Gastrocnemius medialis (tissue), 4 donors: ENCODE measurements at regions not wholly inside any gene's neighbourhood (a gene's known extent, or its start where the extent isn't known, plus 50 kb on each side); places are given as distances from the start of the nearest gene placed in this dataset.

ENCODE experiments used
- ATAC-seq, 2 donors: fragments of 150-250 bp; one replicate each; pipeline ENCODE4 v1.9.1; 2016
- DNase-seq, 2 donors: peaks; one replicate each; pipeline ENCODE4 v3.0.0-alpha.2; 2019
- H3K27ac ChIP-seq, 4 donors: fragments of 200-600 bp; sonication (generic); 1 replicate in 1 of 4; 2 replicates in 3 of 4; pipeline ENCODE4 v1.5.1; 2016 to 2018; ENCODE audit warnings: mild to moderate bottlenecking in 2 of 4, moderate library complexity in 1 of 4
- H3K27me3 ChIP-seq, 3 donors: fragments of 200-600 bp; sonication (generic) in 2 of 3; 1 replicate in 1 of 3; 2 replicates in 2 of 3; pipeline versions ENCODE4 v1.5.1 to v1.6.0; 2016 to 2019; ENCODE audit warnings: mild to moderate bottlenecking in 1 of 3, moderate library complexity in 1 of 3
- H3K36me3 ChIP-seq, 2 donors: fragments of 200-600 bp; sonication (generic) in 1 of 2; one replicate each; pipeline ENCODE4 v1.5.1; 2017 to 2018
- H3K4me1 ChIP-seq, 2 donors: fragments of 200-600 bp; sonication (generic) in 1 of 2; one replicate each; pipeline ENCODE4 v1.5.1; 2016 to 2017; ENCODE audit warnings: mild to moderate bottlenecking in 2 of 2
- H3K4me3 ChIP-seq, 4 donors: fragments of 200-600 bp; sonication (generic) in 3 of 4; 1 replicate in 1 of 4; 2 replicates in 3 of 4; pipeline ENCODE4 v1.5.1; 2016 to 2019; ENCODE audit warnings: mild to moderate bottlenecking in 2 of 4
- H3K9me3 ChIP-seq, 3 donors: fragments of 200-600 bp; sonication (generic) in 2 of 3; 1 replicate in 1 of 3; 2 replicates in 2 of 3; pipeline ENCODE4 v1.5.1; 2016 to 2019
- POLR2A ChIP-seq, 2 donors: fragments of 450-650 bp; IDR thresholded peaks; one replicate each; pipeline ENCODE4 v1.6.1; 2017; ENCODE audit warnings: antibody characterized with exemption in 2 of 2, mild to moderate bottlenecking in 2 of 2, moderate library complexity in 2 of 2
- in situ Hi-C, 4 donors: fragments of 200-750 bp; cut with MboI; loops; one replicate each; pipeline versions ENCODE4 v1.15.0 to v1.8.0; 2017; ENCODE audit warnings: low sequenced_read_pairs in 4 of 4
- intact Hi-C: fragments of 100-400 bp; cut with DNase I; formaldehyde crosslinking; loops from one replicate; pipeline ENCODE4 v1.15.1; 2023; ENCODE audit warnings: low total_unique reads
- TF ChIP-seq, protein P1 (sequence below), 5 experiments: fragments of 450-650 bp in 3 of 5; fragments of 200-600 bp in 2 of 5; sonication (generic) in 2 of 5; IDR thresholded peaks in 4 of 5; conservative IDR thresholded peaks in 1 of 5; 1 replicate in 4 of 5; 2 replicates in 1 of 5; pipeline ENCODE4 v1.5.1; 2016 to 2019; ENCODE audit warnings: antibody characterized with exemption in 5 of 5, mild to moderate bottlenecking in 3 of 5, moderate library complexity in 3 of 5

DNA sequence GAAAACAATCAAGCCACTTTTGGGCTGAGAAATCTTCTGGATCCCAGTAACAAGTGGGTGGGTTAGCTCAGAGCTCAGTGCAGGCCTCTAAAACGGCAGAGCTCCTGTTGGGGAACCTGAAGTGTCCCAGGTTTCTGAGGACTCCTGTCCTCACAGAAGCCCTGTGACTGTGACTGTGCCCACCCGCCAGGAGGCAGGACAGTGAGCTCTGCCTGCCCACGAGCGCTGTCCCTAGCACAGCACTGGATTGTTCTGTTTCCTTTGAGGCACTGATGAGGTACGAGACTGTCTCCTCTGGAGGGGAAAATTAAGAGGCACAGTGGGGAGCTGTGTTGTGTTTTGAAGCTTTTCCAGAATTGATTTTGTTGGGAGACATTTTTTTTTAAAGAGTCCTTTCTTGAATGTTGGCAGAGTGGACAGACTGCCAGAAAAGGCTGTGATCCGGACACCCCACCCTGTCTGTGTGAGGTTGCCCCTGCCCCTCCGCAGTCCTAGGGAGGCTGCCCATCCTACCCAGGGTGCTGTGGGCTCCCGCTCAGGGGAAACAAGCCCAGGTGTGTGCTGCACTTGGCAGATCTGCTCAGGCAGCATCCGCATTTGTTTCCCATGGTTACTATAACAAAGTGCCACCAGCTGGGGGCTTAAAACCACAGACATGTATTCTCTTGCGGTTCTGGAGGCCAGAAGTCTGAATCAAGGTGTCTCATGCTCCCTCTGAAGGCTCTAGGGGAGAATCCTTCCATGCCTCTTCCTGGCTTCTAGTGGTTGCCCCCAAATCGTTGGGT is 66.6 kb upstream of the LARS2 start:
- H3K4me3 ChIP-seq, result no peak overlapping the region
- in situ Hi-C loops, result no loop called here
- H3K27me3 ChIP-seq, result no peaks in the 10 kb centered on the region
- DNase-seq (no peak), ATAC-seq (no peak)
- no peaks in the 10 kb centered on the region for H3K9me3 ChIP-seq
- H3K36me3 ChIP-seq, result no peaks in the 10 kb centered on the region
- H3K4me1 ChIP-seq, result no peaks in the 10 kb centered on the region
- intact Hi-C loops, result no loop called here
- TF ChIP-seq, protein P1, sequence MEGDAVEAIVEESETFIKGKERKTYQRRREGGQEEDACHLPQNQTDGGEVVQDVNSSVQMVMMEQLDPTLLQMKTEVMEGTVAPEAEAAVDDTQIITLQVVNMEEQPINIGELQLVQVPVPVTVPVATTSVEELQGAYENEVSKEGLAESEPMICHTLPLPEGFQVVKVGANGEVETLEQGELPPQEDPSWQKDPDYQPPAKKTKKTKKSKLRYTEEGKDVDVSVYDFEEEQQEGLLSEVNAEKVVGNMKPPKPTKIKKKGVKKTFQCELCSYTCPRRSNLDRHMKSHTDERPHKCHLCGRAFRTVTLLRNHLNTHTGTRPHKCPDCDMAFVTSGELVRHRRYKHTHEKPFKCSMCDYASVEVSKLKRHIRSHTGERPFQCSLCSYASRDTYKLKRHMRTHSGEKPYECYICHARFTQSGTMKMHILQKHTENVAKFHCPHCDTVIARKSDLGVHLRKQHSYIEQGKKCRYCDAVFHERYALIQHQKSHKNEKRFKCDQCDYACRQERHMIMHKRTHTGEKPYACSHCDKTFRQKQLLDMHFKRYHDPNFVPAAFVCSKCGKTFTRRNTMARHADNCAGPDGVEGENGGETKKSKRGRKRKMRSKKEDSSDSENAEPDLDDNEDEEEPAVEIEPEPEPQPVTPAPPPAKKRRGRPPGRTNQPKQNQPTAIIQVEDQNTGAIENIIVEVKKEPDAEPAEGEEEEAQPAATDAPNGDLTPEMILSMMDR (IDR thresholded peaks at IDR 0.05 in 4 of 5, conservative IDR thresholded peaks at IDR 0.05 in 1 of 5), result no peak
- no peak overlapping the region for H3K27ac ChIP-seq

DNA sequence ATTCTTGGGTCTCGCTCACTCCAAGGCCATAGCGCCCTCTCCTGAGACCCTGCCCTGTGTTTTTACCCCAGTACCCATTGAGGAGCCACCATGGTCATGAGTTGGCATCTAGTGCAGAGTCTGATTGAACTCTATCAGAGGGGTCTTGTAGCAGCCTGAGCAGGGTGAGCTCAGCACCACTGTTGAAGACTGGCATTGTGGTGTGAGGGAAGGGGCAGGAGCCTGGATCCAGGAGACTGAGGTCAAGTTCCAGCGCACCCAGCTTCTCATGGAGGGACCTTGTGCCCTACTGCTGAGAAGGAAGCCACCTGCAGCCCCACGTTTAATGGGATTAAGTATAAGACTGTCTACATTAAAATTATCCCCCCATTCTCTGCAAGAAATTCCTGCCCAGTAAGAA is 65.8 kb upstream of the LARS2 start:
- H3K9me3 ChIP-seq, result no peaks in the 10 kb centered on the region
- H3K4me3 ChIP-seq, result no peak overlapping the region
- ATAC-seq (no peak), DNase-seq (no peak)
- TF ChIP-seq, protein P1 (IDR thresholded peaks at IDR 0.05 in 4 of 5, conservative IDR thresholded peaks at IDR 0.05 in 1 of 5), result no peak
- no peak for TF ChIP-seq POLR2A (IDR thresholded peaks at IDR 0.05)
- no peak overlapping the region for H3K27ac ChIP-seq
- H3K36me3 ChIP-seq, result no peaks in the 10 kb centered on the region
- intact Hi-C loops, result no loop called here
- H3K4me1 ChIP-seq, result no peaks in the 10 kb centered on the region
- in situ Hi-C loops, result no loop called here
- H3K27me3 ChIP-seq, result no peaks in the 10 kb centered on the region

DNA sequence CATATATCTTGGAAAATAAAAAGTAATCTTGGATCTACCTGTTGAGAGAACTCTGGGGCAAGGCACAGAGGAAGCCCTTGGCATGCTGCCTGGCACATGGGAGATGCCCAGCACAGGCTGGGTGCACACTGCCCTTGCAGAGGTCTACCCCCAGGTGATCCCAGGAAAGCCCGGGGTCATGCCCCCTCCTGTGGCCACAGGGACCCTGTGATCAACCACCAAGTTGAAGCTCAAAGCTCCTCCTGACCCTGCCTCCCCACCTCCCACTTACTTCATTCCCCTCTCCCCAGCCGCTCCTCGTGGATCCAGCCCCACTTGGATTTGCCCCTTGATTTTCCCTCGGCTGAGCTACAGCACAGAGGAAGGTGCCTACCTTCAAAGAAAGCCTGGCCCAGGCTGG is 62.7 kb upstream of the LARS2 start:
- TF ChIP-seq, protein P1 (IDR thresholded peaks at IDR 0.05 in 4 of 5, conservative IDR thresholded peaks at IDR 0.05 in 1 of 5), result no peak
- no peaks in the 10 kb centered on the region for H3K9me3 ChIP-seq
- in situ Hi-C loops, result no loop called here
- no peak overlapping the region for H3K4me3 ChIP-seq
- H3K27ac ChIP-seq, result no peak overlapping the region
- no peak for ATAC-seq
- no peak for DNase-seq
- no peaks in the 10 kb centered on the region for H3K4me1 ChIP-seq
- intact Hi-C loops, result no loop called here
- H3K27me3 ChIP-seq, result no peaks in the 10 kb centered on the region
- no peaks in the 10 kb centered on the region for H3K36me3 ChIP-seq

DNA sequence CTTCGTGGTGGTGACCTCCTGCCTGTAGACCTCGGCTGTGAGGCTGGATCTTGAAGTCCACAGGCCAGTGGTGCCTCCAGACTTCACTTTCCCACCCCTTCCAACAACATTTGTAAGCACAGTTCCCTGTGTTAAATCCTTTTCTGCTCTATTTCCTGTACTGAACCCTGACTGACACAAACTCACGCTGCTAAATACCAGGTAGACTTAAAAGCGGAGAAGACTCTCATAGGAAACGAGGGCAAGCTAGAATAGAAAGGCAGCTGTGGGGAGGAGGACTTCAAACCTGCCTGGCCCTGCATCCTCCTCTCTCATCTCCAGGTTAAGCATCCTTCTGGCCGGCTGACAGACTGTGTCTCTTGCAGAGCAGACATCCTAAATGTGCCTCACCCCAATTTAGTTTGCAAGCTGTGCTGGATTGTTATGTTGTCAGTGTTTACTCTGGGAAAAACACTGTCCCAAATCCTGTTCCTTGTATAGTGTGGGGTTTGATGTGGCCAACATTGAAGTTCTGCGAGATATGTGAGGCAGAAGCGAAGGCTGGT is 58.5 kb upstream of the LARS2 start:
- no peak for DNase-seq
- intact Hi-C loops, result no loop called here
- H3K9me3 ChIP-seq, result no peaks in the 10 kb centered on the region
- ATAC-seq, result no peak
- H3K4me3 ChIP-seq, result no peak overlapping the region
- no peaks in the 10 kb centered on the region for H3K4me1 ChIP-seq
- H3K27me3 ChIP-seq, result no peaks in the 10 kb centered on the region
- H3K36me3 ChIP-seq, result no peaks in the 10 kb centered on the region
- no peak overlapping the region for H3K27ac ChIP-seq
- no peak for TF ChIP-seq POLR2A (IDR thresholded peaks at IDR 0.05)
- TF ChIP-seq, protein P1 (IDR thresholded peaks at IDR 0.05 in 4 of 5, conservative IDR thresholded peaks at IDR 0.05 in 1 of 5), result no peak
- in situ Hi-C loops, result no loop called here
